GM12874 (cell line): ENCODE measurements at regions not wholly inside any gene's neighbourhood (a gene's known extent, or its start where the extent isn't known, plus 50 kb on each side); places are given as distances from the start of the nearest gene placed in this dataset.

ENCODE experiments used
- CTCF ChIP-seq: IDR thresholded peaks from 2 replicates; pipeline ENCODE4 v1.5.1; 2011; ENCODE audit warnings: low read depth, mild to moderate bottlenecking, control low read depth, low read length, moderate library complexity; ENCODE audit not compliant: insufficient read depth

- TF ChIP-seq CTCF = no peak
Measured at GRCh38 chr3:22507709-22508108, 695.4 kb upstream of the UBE2E2 start.

DNA sequence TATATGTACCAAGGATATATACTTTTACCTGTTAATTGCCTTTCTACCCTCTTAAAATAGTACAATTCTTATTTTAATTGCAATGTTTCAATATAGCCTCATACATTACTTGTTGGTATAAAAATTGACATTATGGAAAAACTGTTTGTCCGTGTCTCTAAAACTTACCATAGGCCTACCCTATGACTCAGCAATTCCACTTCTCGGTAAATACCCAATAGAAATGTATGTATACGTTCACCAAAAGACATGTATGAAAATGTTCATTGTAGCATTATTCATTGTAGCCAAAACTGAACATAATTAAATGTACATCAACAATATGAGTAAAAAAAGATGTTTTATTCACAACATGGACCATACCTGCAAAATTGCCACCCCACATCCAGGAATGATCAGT is 679.2 kb upstream of the UBE2E2 start:
- no peak for TF ChIP-seq CTCF

DNA sequence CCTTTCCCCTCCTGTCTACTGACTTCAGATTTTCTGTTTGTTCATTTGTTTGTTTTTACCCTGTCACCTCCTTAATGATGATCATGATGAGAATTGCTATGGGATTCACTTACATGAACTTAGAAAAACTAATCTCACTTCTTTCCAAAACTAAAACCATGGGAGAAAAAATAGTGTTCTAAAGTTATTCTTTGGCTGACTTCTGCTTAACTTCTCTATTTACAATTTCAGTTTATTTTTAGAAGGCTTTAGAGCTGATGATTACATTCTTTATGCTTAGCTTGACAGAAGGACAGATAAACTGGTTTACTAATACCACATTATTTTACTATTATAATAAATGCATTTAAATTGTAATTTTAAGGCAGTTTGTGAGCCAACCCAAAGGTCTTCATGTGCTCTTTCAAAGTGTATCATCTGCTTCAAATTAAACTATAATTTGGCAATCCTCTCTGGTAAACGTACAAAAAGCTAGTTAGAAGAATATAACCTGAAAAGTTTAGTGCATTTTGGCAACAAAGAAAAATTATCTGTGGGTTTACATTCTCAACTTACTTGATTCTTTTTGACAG is 676.8 kb upstream of the UBE2E2 start:
- TF ChIP-seq CTCF = no peak

DNA sequence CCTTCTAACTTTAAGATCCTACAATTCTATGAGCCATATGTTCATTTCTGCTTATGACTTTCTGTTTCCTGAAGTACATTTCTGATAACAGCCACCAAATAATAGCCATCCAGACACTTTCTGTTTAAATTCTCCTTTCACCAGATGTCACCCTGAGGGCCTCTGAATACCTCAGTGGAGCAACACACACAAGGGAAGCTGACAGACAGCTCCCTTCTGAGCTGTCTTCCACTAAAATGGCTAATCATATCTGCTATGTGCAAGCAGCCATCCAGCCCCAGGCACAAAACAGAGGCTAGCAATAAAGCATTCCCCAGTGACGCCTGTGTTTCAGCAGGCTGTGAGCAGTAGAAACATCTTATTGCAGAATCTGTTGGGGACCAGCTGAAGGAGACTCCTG is 666.6 kb upstream of the UBE2E2 start:
- no peak for TF ChIP-seq CTCF

GRCh38 chr3:22537560-22537959 is 665.6 kb upstream of the UBE2E2 start:
- no peak for TF ChIP-seq CTCF

- no peak for TF ChIP-seq CTCF
Measured at GRCh38 chr3:22542311-22542710, 660.8 kb upstream of the UBE2E2 start.

GRCh38 chr3:22555753-22556435 is 647.2 kb upstream of the UBE2E2 start:
- TF ChIP-seq CTCF = no peak
